Tibial artery (tissue), 4 donors: ENCODE measurements at regions not wholly inside any gene's neighbourhood (a gene's known extent, or its start where the extent isn't known, plus 50 kb on each side); places are given as distances from the start of the nearest gene placed in this dataset.

ENCODE experiments used
- DNase-seq, 2 donors: peaks; one replicate each; pipeline ENCODE4 v3.0.0-alpha.2; 2019
- H3K27ac ChIP-seq, 2 donors: fragments of 200-600 bp; sonication (generic) in 1 of 2; 1 replicate in 1 of 2; 2 replicates in 1 of 2; pipeline ENCODE4 v1.5.1; 2018 to 2019; ENCODE audit warnings: mild to moderate bottlenecking in 1 of 2
- H3K27me3 ChIP-seq, 2 donors: fragments of 200-600 bp; sonication (generic) in 1 of 2; one replicate each; pipeline versions ENCODE4 v1.5.1 to v1.6.0; 2016 to 2019
- H3K36me3 ChIP-seq, 3 donors: fragments of 200-600 bp; sonication (generic) in 2 of 3; one replicate each; pipeline ENCODE4 v1.5.1; 2016 to 2019; ENCODE audit warnings: mild to moderate bottlenecking in 2 of 3
- H3K4me1 ChIP-seq, 4 donors: fragments of 200-600 bp; sonication (generic) in 2 of 4; 1 replicate in 3 of 4; 2 replicates in 1 of 4; pipeline ENCODE4 v1.5.1; 2016 to 2019
- H3K4me3 ChIP-seq, 2 donors: fragments of 200-600 bp; sonication (generic) in 1 of 2; 1 replicate in 1 of 2; 2 replicates in 1 of 2; pipeline ENCODE4 v1.5.1; 2018 to 2019; ENCODE audit warnings: mild to moderate bottlenecking in 2 of 2
- H3K9me3 ChIP-seq, 3 donors: fragments of 200-600 bp; sonication (generic) in 1 of 3; one replicate each; pipeline ENCODE4 v1.5.1; 2016 to 2019
- intact Hi-C: fragments of 100-400 bp; cut with DNase I; formaldehyde crosslinking; loops from one replicate; pipeline ENCODE4 v1.15.0; 2023; ENCODE audit warnings: low total_unique reads
- TF ChIP-seq, protein P1 (sequence below), 2 experiments: fragments of 200-600 bp in 1 of 2; fragments of 450-650 bp in 1 of 2; IDR thresholded peaks; one replicate each; pipeline ENCODE4 v1.5.1; 2017 to 2019; ENCODE audit warnings: antibody characterized with exemption in 2 of 2, mild to moderate bottlenecking in 1 of 2, moderate library complexity in 1 of 2

DNA sequence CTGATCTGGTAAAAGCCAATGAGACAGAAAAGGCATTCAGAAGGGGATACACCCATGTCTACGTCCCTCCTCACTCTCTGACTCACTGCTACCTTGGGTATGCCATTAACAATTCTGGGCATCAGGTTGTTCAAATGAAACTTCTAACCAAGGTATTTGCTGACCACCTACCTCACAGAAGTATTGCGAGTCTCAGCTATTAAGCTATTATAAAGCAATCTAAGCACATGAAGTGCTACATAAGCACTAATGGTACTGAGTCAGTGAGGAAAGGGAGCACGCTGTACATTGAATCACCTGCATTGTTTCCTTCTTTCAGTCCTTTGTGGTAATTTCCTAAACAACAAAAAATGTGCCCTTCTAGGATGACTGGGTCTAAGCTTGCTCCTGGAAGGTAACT, 62.8 kb upstream of the CCDC91 start:
- intact Hi-C loops = no loop called here
- Histone ChIP-seq H3K27ac (no peak overlapping the region), H3K36me3 (no peaks in the 10 kb centered on the region), H3K9me3 (no peaks in the 10 kb centered on the region), H3K27me3 (no peaks in the 10 kb centered on the region), H3K4me3 (no peak overlapping the region), H3K4me1 (peaks cover 0 to 3% (median 0%) of the 10 kb centered on the region in 4 donors)
- TF ChIP-seq, protein P1, sequence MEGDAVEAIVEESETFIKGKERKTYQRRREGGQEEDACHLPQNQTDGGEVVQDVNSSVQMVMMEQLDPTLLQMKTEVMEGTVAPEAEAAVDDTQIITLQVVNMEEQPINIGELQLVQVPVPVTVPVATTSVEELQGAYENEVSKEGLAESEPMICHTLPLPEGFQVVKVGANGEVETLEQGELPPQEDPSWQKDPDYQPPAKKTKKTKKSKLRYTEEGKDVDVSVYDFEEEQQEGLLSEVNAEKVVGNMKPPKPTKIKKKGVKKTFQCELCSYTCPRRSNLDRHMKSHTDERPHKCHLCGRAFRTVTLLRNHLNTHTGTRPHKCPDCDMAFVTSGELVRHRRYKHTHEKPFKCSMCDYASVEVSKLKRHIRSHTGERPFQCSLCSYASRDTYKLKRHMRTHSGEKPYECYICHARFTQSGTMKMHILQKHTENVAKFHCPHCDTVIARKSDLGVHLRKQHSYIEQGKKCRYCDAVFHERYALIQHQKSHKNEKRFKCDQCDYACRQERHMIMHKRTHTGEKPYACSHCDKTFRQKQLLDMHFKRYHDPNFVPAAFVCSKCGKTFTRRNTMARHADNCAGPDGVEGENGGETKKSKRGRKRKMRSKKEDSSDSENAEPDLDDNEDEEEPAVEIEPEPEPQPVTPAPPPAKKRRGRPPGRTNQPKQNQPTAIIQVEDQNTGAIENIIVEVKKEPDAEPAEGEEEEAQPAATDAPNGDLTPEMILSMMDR (IDR thresholded peaks at IDR 0.05) = no peak
- DNase-seq = no peak

DNA sequence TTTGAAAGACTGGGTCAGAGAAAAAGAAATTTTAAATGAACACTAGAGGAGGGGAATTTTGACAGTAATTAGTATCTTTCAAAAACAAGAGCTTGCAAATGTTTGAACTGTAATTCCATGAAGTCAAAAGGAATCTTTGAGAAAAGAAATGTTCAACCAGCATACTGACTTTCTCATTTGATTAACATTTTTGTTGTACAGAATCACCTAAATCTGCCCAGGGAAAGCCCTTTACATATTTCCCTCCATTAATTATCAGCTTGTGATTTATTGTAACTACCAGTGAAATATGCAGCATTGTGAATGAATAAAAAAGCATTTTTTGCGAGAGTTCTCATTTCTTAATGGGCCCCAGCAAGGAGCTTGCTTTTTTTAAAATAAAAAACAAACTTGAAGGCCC, 61.2 kb upstream of the CCDC91 start:
- no peaks in the 10 kb centered on the region for H3K27me3 ChIP-seq
- H3K27ac ChIP-seq = no peak overlapping the region
- no peak for DNase-seq

DNA sequence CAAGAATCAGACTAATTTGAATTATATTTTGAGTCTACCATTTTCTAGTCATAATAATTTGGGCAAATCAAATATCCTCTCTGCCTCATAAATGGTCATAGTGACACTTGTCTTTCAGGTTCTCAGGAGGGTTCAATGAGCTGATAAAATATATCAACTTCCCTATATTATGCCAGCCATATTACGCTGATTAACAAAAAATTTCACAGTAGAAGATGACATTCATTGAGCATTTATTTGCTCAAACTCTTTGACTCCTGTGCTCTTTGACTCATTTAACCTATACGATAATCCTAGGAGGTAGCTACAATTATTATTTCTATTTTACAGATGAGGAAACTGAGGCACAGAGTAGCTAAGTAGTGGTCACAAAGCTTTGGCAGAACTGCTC, 60.0 kb upstream of the CCDC91 start:
- H3K27ac ChIP-seq = no peak overlapping the region

More for the DNA sequence above, 61.2 kb upstream of the CCDC91 start:
- TF ChIP-seq, protein P1 (IDR thresholded peaks at IDR 0.05) = no peak
- no peak overlapping the region for H3K4me3 ChIP-seq
- intact Hi-C loops = no loop called here
- peaks cover 0 to 3% (median 0%) of the 10 kb centered on the region in 4 donors for H3K4me1 ChIP-seq
- H3K36me3 ChIP-seq = no peaks in the 10 kb centered on the region
- H3K9me3 ChIP-seq = no peaks in the 10 kb centered on the region

DNA sequence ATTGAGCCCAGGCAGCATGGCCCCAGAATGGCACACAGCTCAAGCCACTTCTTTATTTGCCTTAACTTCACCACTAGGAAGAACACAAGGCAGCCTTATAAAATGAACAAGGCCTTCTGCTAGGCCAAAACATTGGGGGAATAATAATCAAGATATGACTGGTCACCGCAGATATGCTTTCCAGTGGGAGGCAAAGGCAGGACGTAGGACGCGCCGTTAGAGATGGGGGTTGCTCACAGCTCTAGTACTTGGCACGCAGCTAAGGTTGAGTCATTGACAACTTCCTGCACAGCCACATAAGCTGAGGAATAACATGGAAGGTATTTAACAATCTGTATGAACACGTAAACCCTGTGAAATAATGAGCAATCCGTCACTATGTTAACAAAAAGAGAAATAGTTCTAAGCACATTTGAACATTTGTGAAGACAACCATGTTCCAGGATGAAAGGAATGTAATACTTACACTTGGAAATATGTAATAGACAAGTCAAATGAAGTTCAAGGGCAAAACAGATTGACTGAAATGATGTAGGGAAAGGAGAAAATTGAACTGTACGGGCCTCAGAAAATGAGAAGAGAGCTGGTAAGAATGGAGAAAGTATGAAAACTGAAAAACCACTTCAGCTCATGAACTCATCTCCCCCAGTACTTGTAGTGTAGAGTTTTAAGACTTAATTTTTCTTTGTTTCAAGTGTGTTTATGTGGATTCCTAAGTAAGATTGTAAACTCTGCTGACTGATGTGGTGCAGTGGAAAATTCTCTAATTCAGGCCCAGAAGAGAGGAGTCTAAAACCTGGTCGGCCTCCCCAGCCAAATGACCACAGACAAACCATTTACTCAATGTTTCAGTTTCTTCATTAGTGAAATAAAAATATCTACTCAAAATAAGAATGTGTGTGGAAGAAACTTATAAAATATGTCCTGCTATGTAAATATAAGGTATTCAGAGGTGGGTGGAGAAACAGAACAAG, 59.3 kb upstream of the CCDC91 start:
- peak overlapping the region in 1 of 2 donors; percentile 36 for H3K27ac ChIP-seq
- no peak overlapping the region for H3K4me3 ChIP-seq
- intact Hi-C loops = no loop called here
- DNase-seq = peak in 1 of 2 donors; percentile 23
- H3K27me3 ChIP-seq = no peaks in the 10 kb centered on the region
- H3K4me1 ChIP-seq = peaks cover 0 to 3% (median 0%) of the 10 kb centered on the region in 4 donors
- H3K9me3 ChIP-seq = no peaks in the 10 kb centered on the region
- TF ChIP-seq, protein P1 (IDR thresholded peaks at IDR 0.05) = no peak
- H3K36me3 ChIP-seq = no peaks in the 10 kb centered on the region

More for the DNA sequence above, 60.0 kb upstream of the CCDC91 start:
- Histone ChIP-seq H3K4me1 (peaks cover 0 to 3% (median 0%) of the 10 kb centered on the region in 4 donors), H3K36me3 (no peaks in the 10 kb centered on the region), H3K9me3 (no peaks in the 10 kb centered on the region), H3K4me3 (no peak overlapping the region), H3K27me3 (no peaks in the 10 kb centered on the region)
- intact Hi-C loops = no loop called here
- no peak for DNase-seq
- TF ChIP-seq, protein P1 (IDR thresholded peaks at IDR 0.05) = no peak

DNA sequence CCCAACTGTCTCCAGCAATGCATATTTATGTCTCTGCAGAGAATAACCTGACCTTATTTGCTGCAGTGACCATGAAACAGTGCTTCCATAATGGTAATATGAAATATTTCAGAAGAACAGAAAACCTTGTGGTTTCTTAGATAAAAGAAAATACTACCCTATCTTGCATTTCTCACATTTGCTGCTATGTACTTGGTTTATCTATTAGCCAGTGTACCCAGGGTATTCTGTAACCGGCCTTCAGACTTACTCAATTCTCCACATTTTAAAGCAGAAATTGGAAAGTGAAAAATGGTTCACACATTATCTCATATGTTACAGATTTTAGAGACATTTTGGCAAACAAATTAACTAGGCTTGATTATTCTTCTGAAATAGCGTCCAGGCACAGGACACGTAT, 57.9 kb upstream of the CCDC91 start:
- Histone ChIP-seq H3K4me3 (no peak overlapping the region), H3K27ac (no peak overlapping the region), H3K27me3 (no peaks in the 10 kb centered on the region), H3K4me1 (peaks cover 0 to 3% (median 0%) of the 10 kb centered on the region in 4 donors), H3K9me3 (no peaks in the 10 kb centered on the region), H3K36me3 (no peaks in the 10 kb centered on the region)
- TF ChIP-seq, protein P1 (IDR thresholded peaks at IDR 0.05) = no peak
- no peak for DNase-seq
- intact Hi-C loops = no loop called here
